Endothelial cell of umbilical vein (primary cell): ENCODE measurements at regions not wholly inside any gene's neighbourhood (a gene's known extent, or its start where the extent isn't known, plus 50 kb on each side); places are given as distances from the start of the nearest gene placed in this dataset.

Source experiments
- FOS ChIP-seq: IDR thresholded peaks from 2 replicates; pipeline ENCODE4 v1.6.1; 2011; ENCODE audit warnings: mild to moderate bottlenecking, low read length, moderate library complexity, borderline replicate concordance; ENCODE audit not compliant: insufficient read depth
- TF ChIP-seq, protein P1 (sequence below), 2 donors: IDR thresholded peaks; 1 replicate in 1 of 2; 2 replicates in 1 of 2; pipeline ENCODE4 v1.5.1; 2011; ENCODE audit warnings: low read length in 2 of 2, mild to moderate bottlenecking in 2 of 2, moderate library complexity in 2 of 2, control low read depth in 1 of 2, inconsistent platforms in 1 of 2, low read depth in 1 of 2; ENCODE audit not compliant: insufficient read depth in 1 of 2; ENCODE audit errors: extremely low read depth in 1 of 2

DNA sequence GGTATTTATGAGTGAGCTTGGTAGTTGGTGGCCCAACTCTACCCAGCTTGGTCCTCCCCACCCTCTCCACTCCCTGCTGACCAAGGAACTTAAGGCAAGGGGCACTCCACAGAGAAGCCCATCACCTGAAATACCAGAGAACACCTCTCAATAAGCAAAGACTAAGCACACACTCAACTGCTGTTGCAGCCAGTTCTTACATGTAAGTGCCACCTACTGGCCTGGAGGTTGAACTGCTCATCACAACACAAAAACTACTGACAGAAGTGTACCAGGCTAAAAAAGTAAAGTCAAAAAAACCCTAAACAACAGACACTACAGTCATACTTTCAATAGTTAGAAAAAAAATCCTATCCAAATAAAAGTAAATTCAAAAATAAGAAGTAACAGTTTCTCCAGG lies 146.2 kb downstream of the FAM83B start:
- TF ChIP-seq, protein P1, sequence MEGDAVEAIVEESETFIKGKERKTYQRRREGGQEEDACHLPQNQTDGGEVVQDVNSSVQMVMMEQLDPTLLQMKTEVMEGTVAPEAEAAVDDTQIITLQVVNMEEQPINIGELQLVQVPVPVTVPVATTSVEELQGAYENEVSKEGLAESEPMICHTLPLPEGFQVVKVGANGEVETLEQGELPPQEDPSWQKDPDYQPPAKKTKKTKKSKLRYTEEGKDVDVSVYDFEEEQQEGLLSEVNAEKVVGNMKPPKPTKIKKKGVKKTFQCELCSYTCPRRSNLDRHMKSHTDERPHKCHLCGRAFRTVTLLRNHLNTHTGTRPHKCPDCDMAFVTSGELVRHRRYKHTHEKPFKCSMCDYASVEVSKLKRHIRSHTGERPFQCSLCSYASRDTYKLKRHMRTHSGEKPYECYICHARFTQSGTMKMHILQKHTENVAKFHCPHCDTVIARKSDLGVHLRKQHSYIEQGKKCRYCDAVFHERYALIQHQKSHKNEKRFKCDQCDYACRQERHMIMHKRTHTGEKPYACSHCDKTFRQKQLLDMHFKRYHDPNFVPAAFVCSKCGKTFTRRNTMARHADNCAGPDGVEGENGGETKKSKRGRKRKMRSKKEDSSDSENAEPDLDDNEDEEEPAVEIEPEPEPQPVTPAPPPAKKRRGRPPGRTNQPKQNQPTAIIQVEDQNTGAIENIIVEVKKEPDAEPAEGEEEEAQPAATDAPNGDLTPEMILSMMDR (IDR thresholded peaks at IDR 0.05; ENCODE audit: extremely low read depth in 1 of 2, insufficient read depth in 1 of 2, low read depth in 1 of 2, low read length in 2 of 2), result peak in 1 of 2 donors; percentile 29
- no peak for TF ChIP-seq FOS
